ENCODE measurements at regions not wholly inside any gene's neighbourhood (a gene's known extent, or its start where the extent isn't known, plus 50 kb on each side); places are given as distances from the start of the nearest gene placed in this dataset.

GRCh38 chr5:25405850-25406249 lies 761.1 kb upstream of the CDH10 start:
- no peak overlapping the region for H3K9ac ChIP-seq (ENCODE audit: low read length)
- ChIA-PET POLR2A (ENCODE audit: unreplicated experiment) (interaction anchor here (0.6 kb wide), 1 partner anchor 167 kb away, joined by 3 read pairs; no protein-coding TSS in a partner anchor), CTCF (no interaction called here)
- no peak overlapping the region for H2AFZ ChIP-seq (ENCODE audit: low read length)
- H3K27me3 ChIP-seq (ENCODE audit: low read length), result no peaks in the 10 kb centered on the region
- no peaks in the 10 kb centered on the region for H3K4me1 ChIP-seq (ENCODE audit: insufficient read depth, low read length)
- no peaks in the 10 kb centered on the region for H3K79me2 ChIP-seq (ENCODE audit: low read length)
- no peak for TF ChIP-seq EZH2phosphoT487 (IDR thresholded peaks at IDR 0.05; ENCODE audit: borderline replicate concordance, low read length)
- TF ChIP-seq EZH2 (IDR thresholded peaks at IDR 0.05; ENCODE audit: low read length, unreplicated experiment), result no peak
- ATAC-seq, result no peak
- BruUV-seq (replicated peaks), result no TSS peak
- H3K9me2 ChIP-seq (replicated peaks; ENCODE audit: low read length), result no peaks in the 10 kb centered on the region
- no peak overlapping the region for H3K4me2 ChIP-seq (ENCODE audit: low read length)
- no peaks in the 10 kb centered on the region for H3F3A ChIP-seq (ENCODE audit: low read length, unreplicated experiment)
- DNase-seq, result no peak
- intact Hi-C loops (cut with micrococcal nuclease), result no loop called here
- H3K27ac ChIP-seq (ENCODE audit: low read length), result no peak overlapping the region
- no peaks in the 10 kb centered on the region for H3K36me3 ChIP-seq (ENCODE audit: low read depth, low read length)
- H3K4me3 ChIP-seq (ENCODE audit: low read length), result no peak overlapping the region
- no peaks in the 10 kb centered on the region for H4K20me1 ChIP-seq (ENCODE audit: low read length)
- H3K9me3 ChIP-seq (ENCODE audit: low read length), result peaks cover 6% of the 10 kb centered on the region; the same call in 1 of the 2 replicates

- no peak overlapping the region for H3K4me3 ChIP-seq (ENCODE audit: low read length)
- H3K79me2 ChIP-seq (ENCODE audit: low read length), result no peaks in the 10 kb centered on the region
- H3K9me2 ChIP-seq (replicated peaks; ENCODE audit: low read length), result no peaks in the 10 kb centered on the region
- no peak overlapping the region for H3K4me2 ChIP-seq (ENCODE audit: low read length)
- H2AFZ ChIP-seq (ENCODE audit: low read length), result no peak overlapping the region
- ATAC-seq (no peak), DNase-seq (no peak)
- CTCF ChIA-PET, result no interaction called here
- TF ChIP-seq EZH2 (IDR thresholded peaks at IDR 0.05; ENCODE audit: low read length, unreplicated experiment) (no peak), CTCF (conservative IDR thresholded peaks at IDR 0.05; ENCODE audit: low read depth, low read length) (no peak), EZH2phosphoT487 (IDR thresholded peaks at IDR 0.05; ENCODE audit: borderline replicate concordance, low read length) (no peak)
- peaks cover 6% of the 10 kb centered on the region; the same call in 1 of the 2 replicates for H3K9me3 ChIP-seq (ENCODE audit: low read length)
- BruUV-seq (replicated peaks), result no TSS peak
- H3K36me3 ChIP-seq (ENCODE audit: low read depth, low read length), result no peaks in the 10 kb centered on the region
- H3F3A ChIP-seq (ENCODE audit: low read length, unreplicated experiment), result no peaks in the 10 kb centered on the region
- H3K27ac ChIP-seq (ENCODE audit: low read length), result no peak overlapping the region
- POLR2A ChIA-PET (ENCODE audit: unreplicated experiment), result no interaction called here
- H3K27me3 ChIP-seq (ENCODE audit: low read length), result no peaks in the 10 kb centered on the region
- H4K20me1 ChIP-seq (ENCODE audit: low read length), result no peaks in the 10 kb centered on the region
- H3K4me1 ChIP-seq (ENCODE audit: insufficient read depth, low read length), result no peaks in the 10 kb centered on the region
- intact Hi-C loops (cut with micrococcal nuclease), result no loop called here
- no peak overlapping the region for H3K9ac ChIP-seq (ENCODE audit: low read length)
Observed at GRCh38 chr5:25399878-25400480, 755.2 kb upstream of the CDH10 start.

- ChIA-PET POLR2A (ENCODE audit: unreplicated experiment) (no interaction called here), CTCF (no interaction called here)
- Histone ChIP-seq H3K27ac (ENCODE audit: low read length) (no peak overlapping the region), H4K20me1 (ENCODE audit: low read length) (no peaks in the 10 kb centered on the region), H3K27me3 (ENCODE audit: low read length) (no peaks in the 10 kb centered on the region), H3K36me3 (ENCODE audit: low read depth, low read length) (no peaks in the 10 kb centered on the region), H3K4me2 (ENCODE audit: low read length) (no peak overlapping the region), H3K79me2 (ENCODE audit: low read length) (no peaks in the 10 kb centered on the region), H3F3A (ENCODE audit: low read length, unreplicated experiment) (no peaks in the 10 kb centered on the region), H3K4me3 (ENCODE audit: low read length) (no peak overlapping the region), H3K9ac (ENCODE audit: low read length) (no peak overlapping the region), H3K4me1 (ENCODE audit: insufficient read depth, low read length) (no peaks in the 10 kb centered on the region), H3K9me3 (ENCODE audit: low read length) (no peaks in the 10 kb centered on the region), H2AFZ (ENCODE audit: low read length) (no peak overlapping the region), H3K9me2 (replicated peaks; ENCODE audit: low read length) (no peaks in the 10 kb centered on the region)
- no TSS peak for BruUV-seq (replicated peaks)
- DNase-seq (peak; percentile 35), ATAC-seq (peak; percentile 84)
- TF ChIP-seq EZH2phosphoT487 (IDR thresholded peaks at IDR 0.05; ENCODE audit: borderline replicate concordance, low read length) (no peak), CTCF (conservative IDR thresholded peaks at IDR 0.05; ENCODE audit: low read depth, low read length) (no peak), EZH2 (IDR thresholded peaks at IDR 0.05; ENCODE audit: low read length, unreplicated experiment) (no peak)
- intact Hi-C loops (cut with micrococcal nuclease), result no loop called here
Observed at GRCh38 chr5:25393957-25394356, 749.2 kb upstream of the CDH10 start.
